ENCODE measurements at regions not wholly inside any gene's neighbourhood (a gene's known extent, or its start where the extent isn't known, plus 50 kb on each side); places are given as distances from the start of the nearest gene placed in this dataset.

GRCh38 chr10:71156436-71156835, 55.9 kb upstream of the UNC5B start:
- TF ChIP-seq, protein P1, sequence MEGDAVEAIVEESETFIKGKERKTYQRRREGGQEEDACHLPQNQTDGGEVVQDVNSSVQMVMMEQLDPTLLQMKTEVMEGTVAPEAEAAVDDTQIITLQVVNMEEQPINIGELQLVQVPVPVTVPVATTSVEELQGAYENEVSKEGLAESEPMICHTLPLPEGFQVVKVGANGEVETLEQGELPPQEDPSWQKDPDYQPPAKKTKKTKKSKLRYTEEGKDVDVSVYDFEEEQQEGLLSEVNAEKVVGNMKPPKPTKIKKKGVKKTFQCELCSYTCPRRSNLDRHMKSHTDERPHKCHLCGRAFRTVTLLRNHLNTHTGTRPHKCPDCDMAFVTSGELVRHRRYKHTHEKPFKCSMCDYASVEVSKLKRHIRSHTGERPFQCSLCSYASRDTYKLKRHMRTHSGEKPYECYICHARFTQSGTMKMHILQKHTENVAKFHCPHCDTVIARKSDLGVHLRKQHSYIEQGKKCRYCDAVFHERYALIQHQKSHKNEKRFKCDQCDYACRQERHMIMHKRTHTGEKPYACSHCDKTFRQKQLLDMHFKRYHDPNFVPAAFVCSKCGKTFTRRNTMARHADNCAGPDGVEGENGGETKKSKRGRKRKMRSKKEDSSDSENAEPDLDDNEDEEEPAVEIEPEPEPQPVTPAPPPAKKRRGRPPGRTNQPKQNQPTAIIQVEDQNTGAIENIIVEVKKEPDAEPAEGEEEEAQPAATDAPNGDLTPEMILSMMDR (IDR thresholded peaks at IDR 0.05; ENCODE audit: borderline replicate concordance, insufficient read depth, low read depth, low read length), result no peak
- H3K4me3 ChIP-seq (ENCODE audit: low read depth, low read length), result no peak overlapping the region

DNA sequence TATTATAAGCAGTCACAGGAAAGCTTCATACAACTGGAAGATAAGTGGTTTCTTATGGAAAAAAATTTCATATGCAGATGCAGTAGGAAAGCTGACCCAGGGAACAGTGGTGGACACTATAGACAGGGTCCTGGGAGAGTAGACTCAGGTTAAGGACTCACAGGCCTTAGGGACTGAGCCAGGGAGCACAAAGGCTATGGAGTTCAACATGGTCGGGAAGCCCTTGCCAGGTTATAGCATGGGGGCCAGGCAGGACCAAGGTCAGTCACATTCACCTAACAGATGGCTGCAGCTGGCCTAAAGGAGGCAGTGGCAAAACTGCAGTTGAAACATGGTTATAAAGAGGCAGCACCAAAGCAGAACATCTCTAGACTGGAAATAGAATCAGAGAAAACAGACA, 54.9 kb upstream of the UNC5B start:
- H3K4me3 ChIP-seq (ENCODE audit: low read depth, low read length), result no peak overlapping the region
- TF ChIP-seq, protein P1 (IDR thresholded peaks at IDR 0.05; ENCODE audit: borderline replicate concordance, insufficient read depth, low read depth, low read length), result no peak

DNA sequence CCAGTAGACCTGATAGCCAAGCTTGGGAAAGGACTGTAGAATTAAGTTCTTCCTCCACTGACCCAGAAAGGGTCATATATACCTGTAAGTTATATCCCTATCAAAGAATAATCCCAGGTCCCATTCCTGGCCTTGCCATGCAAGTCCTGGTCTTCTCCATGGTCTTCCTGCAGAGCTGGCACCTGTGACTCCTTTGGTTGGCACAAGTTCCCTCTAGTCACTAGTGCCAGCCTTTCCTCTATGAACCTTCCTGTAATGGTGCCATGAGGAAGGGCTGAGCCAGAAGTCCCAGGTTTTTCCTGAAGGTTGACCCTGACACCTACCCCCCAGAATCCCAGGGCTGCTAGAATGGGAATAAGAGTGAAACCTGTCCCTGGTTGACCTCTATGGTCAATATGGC, 54.1 kb upstream of the UNC5B start:
- no peak overlapping the region for H3K4me3 ChIP-seq (ENCODE audit: low read depth, low read length)
- TF ChIP-seq, protein P1 (IDR thresholded peaks at IDR 0.05; ENCODE audit: borderline replicate concordance, insufficient read depth, low read depth, low read length), result no peak

- TF ChIP-seq, protein P1 (IDR thresholded peaks at IDR 0.05; ENCODE audit: borderline replicate concordance, insufficient read depth, low read depth, low read length), result no peak
Observed at GRCh38 chr10:71158902-71159301, 53.5 kb upstream of the UNC5B start.

GRCh38 chr10:71159892-71160291, 52.5 kb upstream of the UNC5B start:
- TF ChIP-seq, protein P1 (IDR thresholded peaks at IDR 0.05; ENCODE audit: borderline replicate concordance, insufficient read depth, low read depth, low read length), result no peak
- no peak overlapping the region for H3K4me3 ChIP-seq (ENCODE audit: low read depth, low read length)

More at GRCh38 chr10:71158902-71159301, 53.5 kb upstream of the UNC5B start:
- no peak overlapping the region for H3K4me3 ChIP-seq (ENCODE audit: low read depth, low read length)

DNA sequence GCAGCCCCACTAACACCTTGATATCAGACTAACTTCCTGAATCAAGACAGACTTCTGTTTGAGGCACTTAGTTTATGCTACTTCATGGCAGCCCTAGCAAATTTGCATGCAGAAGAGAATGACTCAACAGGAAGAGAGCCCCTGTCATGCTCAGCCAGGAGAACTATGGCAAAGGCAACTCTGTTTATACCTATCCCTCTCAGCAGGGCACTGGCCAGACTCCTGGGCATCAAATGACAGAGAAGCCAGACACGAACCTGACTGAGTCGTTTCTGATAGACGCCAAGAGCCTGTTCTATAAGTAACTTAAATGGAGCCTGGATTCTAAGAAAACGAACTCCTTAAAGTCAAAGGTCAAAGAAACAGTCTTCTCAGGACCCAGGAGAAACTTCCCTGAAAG, 50.9 kb upstream of the UNC5B start:
- no peak overlapping the region for H3K4me3 ChIP-seq (ENCODE audit: low read depth, low read length)
- TF ChIP-seq, protein P1 (IDR thresholded peaks at IDR 0.05; ENCODE audit: borderline replicate concordance, insufficient read depth, low read depth, low read length), result no peak
